ENCODE measurements at regions not wholly inside any gene's neighbourhood (a gene's known extent, or its start where the extent isn't known, plus 50 kb on each side); places are given as distances from the start of the nearest gene placed in this dataset.

DNA sequence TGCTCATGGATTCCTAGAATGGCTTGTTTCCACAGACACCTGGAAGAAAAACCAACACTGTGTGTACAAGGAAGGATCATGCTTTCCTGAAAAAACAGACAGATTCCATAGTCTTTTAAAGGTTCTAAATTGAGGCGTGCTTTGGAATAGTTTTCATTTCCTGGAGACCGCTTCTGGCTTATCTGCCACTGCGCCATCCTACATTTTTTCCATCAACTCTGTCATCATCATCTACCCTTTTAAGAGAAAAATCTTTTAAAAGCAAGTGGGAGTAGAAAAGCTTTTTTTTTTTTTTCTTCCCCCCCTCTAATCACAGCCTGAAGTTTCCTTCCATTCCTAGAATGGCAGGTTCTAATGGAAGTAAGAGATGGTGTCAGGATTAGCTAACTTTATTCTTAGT lies 379.4 kb upstream of the C2CD4B start:
- no peak for DNase-seq (ENCODE audit: low read depth in 2 of 2)

DNA sequence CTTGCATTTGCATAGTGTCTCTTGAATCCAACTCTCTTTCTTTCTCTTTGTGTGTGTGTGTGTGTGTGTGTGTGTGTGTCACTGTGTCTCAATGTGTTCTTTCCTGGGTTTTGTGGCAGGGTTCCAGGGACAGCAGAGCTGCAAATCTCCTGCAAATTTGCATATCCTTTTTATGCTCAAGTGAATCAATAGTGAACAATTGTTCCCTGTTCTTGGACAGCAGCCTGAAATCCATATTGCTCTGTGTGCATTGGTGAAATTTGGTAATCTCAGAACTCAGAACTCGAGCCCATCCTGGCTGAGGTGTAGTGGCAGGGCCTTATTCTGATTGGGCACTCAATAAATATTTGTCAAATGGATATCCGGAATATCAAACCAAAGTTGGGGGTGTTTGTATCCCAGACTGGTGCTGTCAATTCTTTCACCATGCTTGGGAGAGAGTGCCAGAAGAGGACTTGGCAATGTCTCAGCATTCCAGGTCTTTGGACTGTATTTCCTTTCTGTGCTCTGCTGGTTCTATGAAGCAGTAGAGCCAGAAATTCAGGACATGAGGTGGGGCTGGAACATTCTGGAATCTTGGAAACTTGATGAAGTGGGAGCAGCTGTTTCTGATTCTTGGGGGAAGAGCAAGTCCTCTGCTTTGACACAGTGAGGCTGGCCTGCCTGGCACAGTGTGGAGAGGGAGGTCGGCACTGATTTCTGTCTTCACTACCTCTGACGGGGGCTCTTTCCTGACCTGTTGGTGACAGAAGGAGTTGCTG lies 380.6 kb upstream of the C2CD4B start:
- no peak for DNase-seq (ENCODE audit: low read depth in 2 of 2)

DNA sequence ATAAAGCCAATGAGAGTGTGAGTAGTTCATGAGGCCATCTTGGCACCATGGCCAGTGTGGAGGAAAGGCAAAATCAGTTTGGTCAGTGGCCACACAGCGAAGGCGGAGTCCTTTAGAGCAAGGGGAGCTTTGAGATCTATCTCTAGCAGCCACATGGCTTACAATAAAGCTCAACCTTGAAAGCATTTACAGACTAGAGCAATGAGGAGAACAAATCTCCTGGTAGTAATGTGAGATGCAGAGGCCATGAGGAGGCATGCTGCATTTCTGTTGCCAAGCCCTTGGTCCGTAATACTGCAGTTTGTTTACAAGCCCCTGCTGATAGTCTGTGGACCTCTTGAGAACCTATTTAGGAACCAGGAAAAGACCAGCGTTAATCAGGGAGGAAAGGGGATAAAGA lies 381.5 kb upstream of the C2CD4B start:
- DNase-seq (ENCODE audit: low read depth in 2 of 2): no peak

- no peak for DNase-seq (ENCODE audit: low read depth in 2 of 2)
These were observed 382.5 kb upstream of the C2CD4B start for GRCh38 chr15:62547584-62547983.

GRCh38 chr15:62549345-62549970 lies 384.4 kb upstream of the C2CD4B start:
- no peak for DNase-seq (ENCODE audit: low read depth in 2 of 2)

- DNase-seq (ENCODE audit: low read depth in 2 of 2): no peak
These were observed 385.0 kb upstream of the C2CD4B start for GRCh38 chr15:62550106-62550505.

DNA sequence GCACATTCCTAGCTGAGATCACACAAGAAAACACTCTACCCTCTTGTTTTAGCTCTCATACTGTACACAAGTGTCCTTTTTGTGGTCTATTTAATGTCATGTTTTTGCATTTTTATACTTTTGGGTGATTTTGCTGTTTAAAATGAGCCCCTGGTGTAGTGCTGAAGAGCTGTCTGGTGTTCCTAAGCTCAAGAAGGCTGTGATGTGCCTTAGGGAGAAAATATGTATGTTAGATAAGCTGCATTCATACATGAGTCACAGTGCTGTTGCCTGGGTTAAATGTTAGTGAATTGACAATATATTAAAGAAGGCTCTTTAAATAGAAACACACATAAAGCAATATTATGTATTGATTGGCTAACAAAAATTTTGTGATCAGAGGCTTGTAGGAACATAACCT lies 387.4 kb upstream of the C2CD4B start:
- DNase-seq (ENCODE audit: low read depth in 2 of 2): no peak

DNA sequence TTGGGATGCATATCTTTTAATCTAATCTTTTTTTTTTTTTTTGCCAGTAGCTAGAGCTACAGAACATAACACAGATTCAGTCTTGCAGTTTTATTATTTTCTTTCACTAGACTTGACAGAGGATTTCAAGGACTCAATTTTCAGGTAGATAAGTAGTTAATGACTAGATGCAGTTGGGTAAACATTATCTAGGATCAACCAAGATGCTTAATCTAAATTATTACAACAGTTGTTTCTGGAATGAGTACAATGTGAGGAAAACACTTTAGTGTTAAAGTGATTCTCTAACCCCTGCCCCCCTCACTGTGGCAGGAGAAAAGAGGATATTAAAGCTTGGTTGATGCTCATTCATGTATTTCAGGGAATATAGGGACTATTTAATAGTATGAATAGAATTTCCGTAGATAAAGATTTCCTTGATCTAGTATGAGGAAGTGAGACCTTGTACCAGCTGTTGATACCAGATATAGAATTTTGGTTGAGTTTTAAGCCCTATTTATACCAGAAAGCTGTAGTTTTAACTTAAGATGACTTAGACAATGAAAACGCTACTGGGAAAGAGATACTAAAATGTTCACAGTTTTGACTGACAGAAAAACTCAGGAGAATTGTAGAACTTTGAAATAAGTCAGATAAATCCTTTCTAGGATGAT lies 389.0 kb upstream of the C2CD4B start:
- no peak for DNase-seq (ENCODE audit: low read depth in 2 of 2)

DNA sequence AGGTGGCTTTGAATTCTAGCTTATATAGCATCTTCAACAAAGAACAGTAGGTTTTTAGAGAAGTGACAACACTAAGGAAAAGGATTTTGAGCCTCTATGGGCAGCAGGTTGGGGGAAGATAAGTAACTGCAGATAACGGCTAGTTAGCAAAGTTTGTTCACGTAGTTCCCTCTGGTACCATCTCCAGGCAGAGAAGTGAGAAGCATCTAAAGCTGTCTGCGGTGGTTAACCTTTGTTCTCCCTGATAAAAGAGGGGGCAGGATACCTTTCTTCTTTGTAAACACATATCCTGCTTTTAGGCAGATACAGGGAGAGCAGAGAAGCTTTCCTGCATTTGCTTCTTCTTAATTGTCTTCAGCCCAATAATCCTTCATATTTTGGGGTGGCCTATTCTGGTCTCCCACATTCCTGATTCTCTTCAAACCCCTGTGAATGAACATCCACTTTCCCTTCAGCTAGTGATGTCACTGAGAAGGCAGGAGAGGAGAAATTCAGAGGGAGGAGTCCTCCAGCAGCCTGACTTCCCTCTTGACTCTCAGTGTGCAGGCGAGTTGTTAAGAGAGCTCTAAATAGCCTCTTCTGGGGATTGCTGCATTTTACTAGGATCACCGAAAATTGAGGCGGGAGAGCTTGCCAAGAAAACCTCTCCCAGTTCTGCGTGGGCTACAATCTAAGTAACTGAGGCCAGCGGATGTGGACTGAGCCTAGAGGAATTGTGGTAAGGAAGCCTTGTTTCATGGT lies 393.7 kb upstream of the C2CD4B start:
- no peak for DNase-seq (ENCODE audit: low read depth in 2 of 2)

DNA sequence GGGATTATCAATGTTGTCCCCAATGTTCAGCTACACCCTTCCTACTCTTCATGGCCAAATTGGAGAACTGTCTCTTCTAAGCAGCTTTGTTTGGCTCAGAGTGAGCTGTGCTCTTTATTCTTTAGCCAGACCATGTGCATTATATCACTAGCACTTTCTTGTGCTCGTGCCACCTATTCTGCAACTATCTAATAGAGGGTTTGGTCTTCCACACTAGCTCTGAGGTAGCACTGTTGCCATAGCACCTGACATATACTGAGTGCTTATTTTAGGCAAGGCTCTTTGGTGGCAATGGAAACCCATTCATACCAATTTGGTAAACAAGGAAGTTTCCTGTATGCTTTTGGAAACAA lies 394.3 kb upstream of the C2CD4B start:
- no peak for DNase-seq (ENCODE audit: low read depth in 2 of 2)

GRCh38 chr15:62561059-62561519 lies 396.0 kb upstream of the C2CD4B start:
- DNase-seq (ENCODE audit: low read depth in 2 of 2): no peak

DNA sequence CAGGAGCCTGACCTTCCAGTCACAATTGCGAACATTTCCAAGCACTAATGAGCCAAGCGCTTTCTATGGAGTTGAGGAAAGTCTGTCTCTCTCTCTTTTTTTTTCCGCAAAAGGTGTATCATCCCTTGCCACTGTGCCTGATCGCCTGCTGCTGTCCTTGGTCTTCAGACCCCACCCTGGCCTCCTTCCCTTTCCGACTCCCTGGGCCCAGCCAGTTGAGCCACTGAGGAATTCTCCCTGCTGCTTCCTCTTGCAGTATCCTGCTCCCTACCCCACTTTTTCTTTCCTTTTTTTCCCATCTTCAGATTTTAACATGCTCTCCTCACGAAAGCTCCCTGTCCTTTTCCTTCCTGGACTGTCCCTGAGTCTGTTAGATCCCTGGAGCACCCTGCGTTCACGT lies 396.5 kb upstream of the C2CD4B start:
- no peak for DNase-seq (ENCODE audit: low read depth in 2 of 2)

GRCh38 chr15:62564886-62565633 lies 400.0 kb upstream of the C2CD4B start:
- no peak for DNase-seq (ENCODE audit: low read depth in 2 of 2)

DNA sequence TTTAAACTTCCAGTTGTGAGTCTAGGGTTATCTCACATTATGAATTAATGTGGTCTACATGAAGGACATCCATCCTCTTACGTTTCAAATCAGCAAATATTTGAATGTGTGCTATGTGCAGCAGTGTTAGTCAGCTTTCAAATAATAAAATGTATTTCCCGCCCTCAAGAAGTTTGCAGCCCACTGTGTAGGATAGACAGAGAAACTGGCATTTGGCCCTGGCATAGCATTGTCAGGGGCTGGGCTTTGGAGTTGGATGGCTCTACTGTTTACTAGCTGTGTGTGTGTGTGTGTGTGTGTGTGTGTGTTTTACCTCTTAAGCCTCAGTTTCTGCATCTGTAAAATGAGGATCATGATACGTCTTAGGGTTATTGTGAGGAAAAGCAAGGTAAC lies 400.5 kb upstream of the C2CD4B start:
- DNase-seq (ENCODE audit: low read depth in 2 of 2): no peak

DNA sequence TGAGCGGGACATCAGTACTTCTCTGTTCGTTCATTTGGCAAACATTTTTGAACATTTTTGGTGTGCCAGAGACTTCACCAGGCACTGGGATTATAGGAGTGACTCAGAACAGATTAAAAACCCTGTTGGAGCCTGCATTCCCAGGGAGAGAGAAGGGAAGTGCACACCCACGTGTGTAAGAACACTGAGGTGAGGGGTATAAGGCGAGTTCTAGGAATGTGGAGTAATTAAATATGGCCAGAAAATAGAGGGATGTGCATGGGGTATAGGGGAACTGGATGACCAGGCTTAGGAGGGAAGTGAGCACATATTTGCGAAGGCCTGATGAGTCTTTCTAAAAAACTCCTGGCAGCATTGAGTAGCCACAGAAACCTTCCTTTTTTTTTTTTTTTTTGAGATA lies 401.2 kb upstream of the C2CD4B start:
- no peak for DNase-seq (ENCODE audit: low read depth in 2 of 2)

DNA sequence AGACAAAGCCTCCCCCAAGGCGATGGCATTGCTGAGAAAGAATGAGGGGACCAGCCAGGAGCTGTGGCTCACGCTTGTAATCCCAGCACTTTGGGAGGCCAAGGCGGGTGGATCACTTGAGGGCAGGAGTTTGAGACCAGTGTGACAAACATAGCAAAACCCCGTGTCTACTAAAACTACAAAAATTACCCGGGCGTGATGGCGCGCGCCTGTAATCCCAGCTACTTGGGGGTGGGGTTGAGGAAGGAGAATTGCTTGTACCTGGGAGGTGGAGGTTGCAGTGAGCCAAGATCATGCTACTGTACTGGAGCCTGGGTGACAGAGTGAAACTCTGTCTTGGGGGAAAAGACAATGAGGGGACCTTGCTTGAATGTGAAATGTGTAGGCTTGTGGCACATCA lies 402.4 kb upstream of the C2CD4B start:
- DNase-seq (ENCODE audit: low read depth in 2 of 2): no peak

GRCh38 chr15:62568004-62568403 lies 402.9 kb upstream of the C2CD4B start:
- DNase-seq (ENCODE audit: low read depth in 2 of 2): no peak

- DNase-seq (ENCODE audit: low read depth in 2 of 2): no peak
These were observed 403.6 kb upstream of the C2CD4B start for GRCh38 chr15:62568702-62569101.

DNA sequence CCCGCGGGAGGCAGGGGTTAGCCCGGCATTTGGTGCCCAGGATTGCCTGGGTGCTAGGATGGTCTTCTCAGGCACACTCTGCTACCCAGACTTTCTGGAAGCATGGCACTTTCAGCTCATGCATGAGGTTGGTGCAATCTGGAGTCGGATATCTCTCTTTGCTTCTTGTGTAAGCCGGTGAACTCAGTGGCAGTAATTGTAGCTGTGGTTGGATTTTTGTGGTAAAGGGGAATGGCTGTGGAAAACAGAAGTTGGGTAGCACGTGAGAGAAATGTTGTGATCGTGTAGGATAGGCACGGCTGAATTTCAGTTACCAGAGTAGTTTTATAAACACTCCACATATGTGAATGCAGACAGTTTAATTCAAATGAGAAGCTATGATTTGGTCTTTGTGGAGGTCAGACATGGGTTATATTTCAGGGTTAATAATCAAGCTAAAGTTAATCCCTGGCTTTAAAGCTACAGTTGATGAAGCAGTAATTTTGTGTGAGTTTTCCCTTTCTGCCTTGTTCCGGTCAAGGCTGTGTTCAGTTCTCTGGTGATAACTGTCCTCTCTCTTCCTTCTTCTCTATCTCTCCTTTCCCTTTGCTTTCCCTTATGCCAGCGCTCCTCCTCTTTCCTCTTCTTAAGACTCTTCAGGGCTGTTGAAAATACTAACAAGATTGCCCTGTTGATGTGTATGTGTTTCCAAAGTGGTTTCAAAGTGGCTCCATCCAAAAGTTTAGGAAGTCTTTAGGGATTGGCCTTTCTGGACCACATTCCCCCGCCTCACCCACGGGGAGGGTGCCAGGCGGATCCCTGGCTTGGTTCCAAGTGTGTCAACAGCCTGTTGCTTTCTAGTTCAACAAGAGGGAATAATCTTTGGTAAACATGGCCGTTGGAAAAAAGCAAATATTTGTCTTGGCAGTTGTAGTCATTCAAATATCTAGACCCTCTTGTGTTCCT lies 404.6 kb upstream of the C2CD4B start:
- DNase-seq (ENCODE audit: low read depth in 2 of 2): no peak

GRCh38 chr15:62570405-62570783 lies 405.3 kb upstream of the C2CD4B start:
- DNase-seq (ENCODE audit: low read depth in 2 of 2): no peak

GRCh38 chr15:62571072-62571471 lies 406.0 kb upstream of the C2CD4B start:
- DNase-seq (ENCODE audit: low read depth in 2 of 2): no peak

Data from stimulated activated CD4-positive, alpha-beta T cell treated with anti-CD3 and anti-CD28 coated beads, Interleukin-1b, Interleukin-23, amount 100 ng/mL, for 1 hour (primary cell).